HG03159 (cell line): ENCODE measurements at regions not wholly inside any gene's neighbourhood (a gene's known extent, or its start where the extent isn't known, plus 50 kb on each side); places are given as distances from the start of the nearest gene placed in this dataset.

Experiments used
- ATAC-seq: cut with Tn5 transposase; IDR thresholded peaks from one replicate; pipeline ENCODE4 v1.9.1; 2021; ENCODE audit warnings: mild to moderate bottlenecking, moderate library complexity; ENCODE audit not compliant: unreplicated experiment

- ATAC-seq = no peak
Observed at GRCh38 chr1:218633238-218633988, 288.3 kb downstream of the TGFB2 start.

- no peak for ATAC-seq
Observed at GRCh38 chr1:218634212-218634611, 289.1 kb downstream of the TGFB2 start.

GRCh38 chr1:218636548-218636947 lies 291.4 kb downstream of the TGFB2 start:
- ATAC-seq = no peak

- ATAC-seq = no peak
Observed at GRCh38 chr1:218640173-218640572, 295.0 kb downstream of the TGFB2 start.

- ATAC-seq = no peak
Observed at GRCh38 chr1:218642033-218642948, 297.2 kb downstream of the TGFB2 start.

- no peak for ATAC-seq
Observed at GRCh38 chr1:218643281-218643680, 298.1 kb downstream of the TGFB2 start.

GRCh38 chr1:218643926-218644325 lies 298.8 kb downstream of the TGFB2 start:
- ATAC-seq = no peak

GRCh38 chr1:218646288-218646687 lies 301.2 kb downstream of the TGFB2 start:
- ATAC-seq = no peak

- no peak for ATAC-seq
Observed at GRCh38 chr1:218656301-218657037, 311.3 kb downstream of the TGFB2 start.

GRCh38 chr1:218658269-218658668 lies 313.1 kb downstream of the TGFB2 start:
- no peak for ATAC-seq

GRCh38 chr1:218658899-218659298 lies 313.8 kb downstream of the TGFB2 start:
- no peak for ATAC-seq

- ATAC-seq = no peak
Observed at GRCh38 chr1:218659911-218660677, 315.0 kb downstream of the TGFB2 start.

GRCh38 chr1:218660678-218661053 lies 315.5 kb downstream of the TGFB2 start:
- ATAC-seq = no peak

- no peak for ATAC-seq
Observed at GRCh38 chr1:218661411-218661810, 316.3 kb downstream of the TGFB2 start.

GRCh38 chr1:218664385-218665170 lies 319.4 kb downstream of the TGFB2 start:
- ATAC-seq = no peak

- no peak for ATAC-seq
Observed at GRCh38 chr1:218665221-218665620, 320.1 kb downstream of the TGFB2 start.

- ATAC-seq = no peak
Observed at GRCh38 chr1:218666263-218666662, 321.1 kb downstream of the TGFB2 start.

GRCh38 chr1:218667781-218668516 lies 322.8 kb downstream of the TGFB2 start:
- no peak for ATAC-seq

- no peak for ATAC-seq
Observed at GRCh38 chr1:218669431-218669830, 324.3 kb downstream of the TGFB2 start.
